GM19043 (cell line): ENCODE measurements at regions not wholly inside any gene's neighbourhood (a gene's known extent, or its start where the extent isn't known, plus 50 kb on each side); places are given as distances from the start of the nearest gene placed in this dataset.

ENCODE experiments used
- ATAC-seq: cut with Tn5 transposase; IDR thresholded peaks from one replicate; pipeline ENCODE4 v1.9.1; 2021; ENCODE audit warnings: low read depth; ENCODE audit not compliant: unreplicated experiment

DNA sequence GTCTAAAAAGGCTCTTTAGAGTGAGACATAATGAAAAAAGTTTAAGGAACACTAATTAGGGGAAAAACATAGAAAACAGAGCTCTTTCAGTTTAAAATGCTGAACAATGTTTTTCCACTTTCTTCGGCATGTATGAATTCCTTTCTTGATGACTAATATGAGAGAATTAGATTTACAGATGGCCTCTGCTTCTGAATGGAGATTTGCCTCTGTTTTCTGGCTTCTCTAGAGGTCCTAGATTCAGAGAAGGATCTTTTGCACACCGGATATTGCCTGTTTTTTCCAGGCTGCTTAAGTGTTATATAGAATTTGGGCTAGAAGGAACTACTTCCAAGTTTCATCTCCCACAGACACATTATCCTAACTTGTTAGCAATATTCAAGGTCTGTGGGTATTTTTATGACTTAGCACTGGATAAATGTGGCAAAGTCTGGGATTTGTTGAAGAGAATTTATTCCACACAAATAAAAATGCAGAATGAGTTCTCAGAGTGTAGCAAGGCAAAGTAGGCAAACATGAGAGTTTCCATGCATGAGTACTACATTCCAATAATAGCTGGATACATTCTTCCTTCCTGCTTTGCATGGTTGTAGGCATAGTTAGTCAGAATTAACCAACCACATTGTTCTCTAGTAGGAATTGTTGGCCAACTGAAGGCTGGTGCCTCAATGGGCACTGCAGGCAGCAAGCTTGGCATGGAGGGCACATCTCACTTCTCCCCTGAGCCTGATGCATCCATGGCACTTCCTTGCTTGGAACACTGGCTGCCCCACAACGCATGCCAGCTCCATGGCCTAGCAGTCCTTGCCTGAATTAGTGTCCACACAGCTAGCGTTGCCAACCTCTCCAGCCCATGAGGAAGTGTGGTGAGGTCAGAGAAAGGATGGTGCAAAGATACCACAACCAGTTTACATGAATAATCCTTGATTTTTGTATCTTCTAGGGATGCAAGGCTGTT lies 224.2 kb downstream of the CLIC5 start:
- ATAC-seq, result no peak

DNA sequence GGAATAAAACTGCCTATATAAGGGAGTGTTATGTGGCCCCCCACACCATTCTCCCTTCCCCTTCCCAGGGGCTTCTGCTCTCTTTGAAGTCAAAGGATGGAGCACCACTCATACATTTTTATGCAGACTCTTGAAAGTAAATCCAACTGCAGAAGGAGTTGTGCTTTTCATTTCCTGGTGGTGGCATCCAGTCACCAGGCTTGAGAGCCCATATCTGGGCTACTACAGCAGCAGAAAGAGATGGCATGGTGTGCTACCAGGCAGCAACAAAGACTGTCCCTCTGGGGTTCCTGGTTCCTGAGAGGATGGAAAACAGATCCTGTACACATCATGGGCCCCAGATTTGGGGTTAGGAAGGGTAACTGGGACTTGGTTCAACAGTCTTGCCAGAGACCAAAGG lies 226.4 kb downstream of the CLIC5 start:
- ATAC-seq, result no peak

DNA sequence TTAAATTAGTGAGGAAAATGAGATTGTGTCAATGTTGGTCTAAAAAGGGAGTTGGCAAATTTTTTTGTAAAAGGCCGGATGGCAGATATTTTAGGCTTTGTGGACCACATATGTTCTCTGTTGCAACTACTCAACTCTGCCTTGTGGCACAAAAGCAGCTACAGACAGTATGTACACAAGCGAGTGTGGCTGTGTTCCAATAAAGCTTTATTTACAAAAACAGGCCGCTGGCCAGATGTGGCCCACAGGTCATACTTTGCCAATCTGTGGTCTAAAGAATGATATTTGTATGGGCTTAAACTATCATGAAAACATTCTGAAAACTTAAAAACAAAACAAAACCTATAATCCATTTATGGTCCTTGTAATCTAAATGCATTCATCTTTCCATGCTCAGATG lies 228.3 kb downstream of the CLIC5 start:
- no peak for ATAC-seq

GRCh38 chr6:45786355-45786781 lies 229.3 kb downstream of the CLIC5 start:
- no peak for ATAC-seq

DNA sequence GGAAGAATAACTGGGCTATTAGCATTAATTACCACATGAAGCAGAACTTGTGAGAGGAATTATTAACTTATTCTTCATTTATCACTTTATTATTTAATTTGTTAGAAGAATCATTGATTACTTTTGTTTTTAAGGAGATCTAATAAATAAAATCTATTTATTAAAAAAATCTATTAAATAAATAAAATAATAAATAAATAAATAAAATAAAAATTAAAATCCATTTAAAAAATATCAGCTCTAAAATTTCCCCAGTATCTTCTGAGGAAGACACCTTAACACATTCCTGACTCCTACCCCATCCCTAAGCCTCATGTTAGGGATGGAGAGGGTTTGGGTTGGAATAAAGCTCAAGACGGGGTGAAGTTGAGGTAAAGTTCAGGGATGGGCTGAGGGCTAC lies 231.4 kb downstream of the CLIC5 start:
- ATAC-seq, result no peak

- no peak for ATAC-seq
Observed at GRCh38 chr6:45783716-45784115, 231.9 kb downstream of the CLIC5 start.

- no peak for ATAC-seq
Observed at GRCh38 chr6:45781890-45782289, 233.8 kb downstream of the CLIC5 start.

DNA sequence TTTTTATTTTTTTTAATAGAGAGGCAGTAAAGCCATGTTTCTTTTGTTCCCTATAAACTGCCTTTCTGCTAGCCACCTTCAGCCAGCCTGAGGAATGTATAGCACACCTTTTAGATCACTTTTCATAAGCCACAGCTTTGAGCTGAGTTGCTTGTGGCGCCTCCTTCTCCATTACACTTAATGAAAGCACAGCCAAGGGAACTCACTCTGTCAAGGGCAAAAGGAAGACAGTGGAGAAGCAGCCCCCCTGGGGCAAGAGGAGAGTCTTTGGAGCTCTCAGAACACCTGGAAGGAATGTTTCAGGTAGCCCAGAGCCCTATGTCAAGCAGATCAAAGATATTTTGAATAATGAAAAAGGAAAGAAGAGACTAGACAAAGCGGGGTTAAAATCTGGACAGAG lies 235.1 kb downstream of the CLIC5 start:
- no peak for ATAC-seq

GRCh38 chr6:45775026-45775697 lies 240.5 kb downstream of the CLIC5 start:
- ATAC-seq, result no peak

DNA sequence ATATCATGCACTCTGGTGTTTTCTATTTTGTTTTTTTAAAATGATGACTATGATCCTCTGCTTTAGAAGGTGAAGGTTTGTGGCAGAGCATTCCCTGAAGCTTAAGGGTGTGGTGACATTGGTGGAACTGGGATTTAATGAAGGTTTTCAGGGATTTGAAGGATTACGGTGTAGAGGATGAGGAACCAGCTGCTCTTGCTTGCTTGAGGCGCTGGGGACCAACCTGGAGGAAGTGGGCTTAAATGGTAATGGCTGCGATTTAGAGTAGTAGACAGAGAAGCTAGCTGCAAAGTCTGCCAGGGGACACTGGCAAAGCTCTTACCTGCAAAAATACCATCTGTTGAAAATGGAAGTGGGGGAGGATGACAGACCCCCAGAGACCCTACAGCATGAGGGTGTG lies 241.8 kb downstream of the CLIC5 start:
- no peak for ATAC-seq

DNA sequence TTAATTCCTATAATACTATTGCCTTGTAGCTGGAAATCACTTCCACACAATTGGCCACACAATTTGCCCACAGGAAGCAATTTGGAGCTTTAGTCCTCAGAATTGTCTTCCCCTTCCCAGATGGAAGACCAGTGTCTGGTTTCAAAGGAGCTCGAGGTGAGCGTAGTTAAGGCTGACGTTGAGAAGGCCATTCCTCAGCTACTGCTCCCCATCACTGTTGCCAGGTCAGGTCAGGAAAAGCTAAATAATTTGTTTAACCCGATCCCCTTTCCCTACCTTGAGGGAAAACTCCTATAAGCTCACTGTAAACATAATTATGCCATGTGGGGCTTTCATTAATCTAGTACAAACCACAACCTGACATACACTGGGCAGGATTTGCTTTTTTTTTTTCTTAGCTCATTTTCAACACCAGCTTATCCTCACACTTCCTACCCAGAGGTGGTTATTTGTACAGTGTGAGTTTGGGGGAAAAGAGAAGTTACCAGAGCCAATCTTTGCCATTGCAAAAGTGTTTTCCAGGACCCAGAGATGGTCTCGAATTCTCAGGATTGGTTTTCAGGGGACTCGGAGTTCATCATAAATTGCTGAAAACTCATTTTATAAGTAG lies 242.7 kb downstream of the CLIC5 start:
- ATAC-seq, result no peak

GRCh38 chr6:45772051-45772450 lies 243.6 kb downstream of the CLIC5 start:
- no peak for ATAC-seq

DNA sequence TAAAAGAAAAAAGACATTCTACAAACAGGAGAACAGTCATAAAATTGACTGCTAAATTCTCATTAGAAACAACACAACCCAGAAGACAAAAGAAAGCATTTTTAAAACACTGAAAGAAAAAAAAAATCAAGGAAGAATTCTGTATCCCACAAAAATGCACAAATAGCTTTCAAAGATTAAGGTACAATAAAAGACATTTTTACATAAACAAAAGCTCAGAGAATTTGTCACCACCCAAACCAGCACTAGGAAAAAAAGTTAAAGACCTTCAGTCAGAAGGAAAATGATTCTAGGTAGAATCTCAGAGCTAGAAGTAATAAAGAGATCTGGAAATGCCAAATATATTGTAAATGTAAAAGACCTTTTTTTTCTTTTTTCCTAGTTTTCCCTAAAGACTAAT lies 252.4 kb downstream of the CLIC5 start:
- no peak for ATAC-seq

DNA sequence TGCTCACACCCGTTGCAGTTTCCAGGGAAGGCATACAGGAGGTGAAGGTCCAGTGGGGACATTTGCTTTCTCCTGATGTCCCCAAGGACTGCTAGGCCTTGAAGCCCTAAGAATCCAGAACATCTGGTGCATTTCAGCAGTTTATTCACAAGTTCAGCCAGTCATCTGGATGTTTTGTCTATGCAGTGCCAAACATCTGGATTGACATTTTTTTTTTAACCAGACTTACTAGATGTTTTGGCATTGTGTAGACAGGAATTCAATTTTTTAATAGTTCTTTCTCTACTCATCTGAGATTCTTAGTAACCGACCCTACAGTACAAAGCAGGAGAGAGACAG lies 256.2 kb downstream of the CLIC5 start:
- no peak for ATAC-seq

- no peak for ATAC-seq
Observed at GRCh38 chr6:45758787-45759471, 256.7 kb downstream of the CLIC5 start.

GRCh38 chr6:45757443-45758130 lies 258.1 kb downstream of the CLIC5 start:
- ATAC-seq, result no peak

DNA sequence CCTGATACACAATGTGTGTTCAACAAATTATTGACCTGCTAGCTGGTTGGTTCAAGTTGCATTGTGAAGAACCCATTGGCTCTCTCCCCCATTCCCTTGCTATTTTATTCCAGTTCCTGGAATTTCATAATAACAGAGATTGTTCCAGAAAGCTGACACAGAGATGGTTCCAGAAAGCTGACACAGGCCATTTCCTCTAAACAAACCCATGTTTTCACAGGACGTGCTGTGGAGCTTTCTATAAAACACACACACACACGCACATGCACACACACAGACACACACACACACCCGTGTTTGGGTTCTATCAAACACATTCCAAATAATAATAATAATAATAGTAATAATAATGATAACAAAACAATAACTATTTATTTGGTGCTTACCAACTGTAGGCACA lies 259.1 kb downstream of the CLIC5 start:
- no peak for ATAC-seq

DNA sequence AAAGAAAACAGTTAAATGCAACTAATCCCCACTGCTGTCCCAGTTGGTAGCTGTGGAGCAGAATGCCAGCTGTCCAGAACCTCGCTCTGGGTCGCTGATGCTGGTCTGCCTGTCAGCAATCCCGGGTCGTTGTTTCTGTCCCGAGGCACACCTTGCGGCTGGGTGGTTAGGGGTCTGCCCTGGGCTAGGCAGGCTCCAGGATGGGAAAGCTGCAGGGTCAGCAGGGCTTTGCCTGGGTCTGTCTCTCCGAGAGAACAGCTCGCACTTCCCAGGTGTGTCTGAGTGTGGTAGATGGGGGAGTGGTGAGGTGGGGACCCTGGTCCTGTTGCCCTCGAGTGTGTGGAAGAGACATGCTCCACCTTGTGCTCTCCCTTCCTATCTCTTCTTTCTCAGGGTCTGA lies 261.2 kb downstream of the CLIC5 start:
- no peak for ATAC-seq

DNA sequence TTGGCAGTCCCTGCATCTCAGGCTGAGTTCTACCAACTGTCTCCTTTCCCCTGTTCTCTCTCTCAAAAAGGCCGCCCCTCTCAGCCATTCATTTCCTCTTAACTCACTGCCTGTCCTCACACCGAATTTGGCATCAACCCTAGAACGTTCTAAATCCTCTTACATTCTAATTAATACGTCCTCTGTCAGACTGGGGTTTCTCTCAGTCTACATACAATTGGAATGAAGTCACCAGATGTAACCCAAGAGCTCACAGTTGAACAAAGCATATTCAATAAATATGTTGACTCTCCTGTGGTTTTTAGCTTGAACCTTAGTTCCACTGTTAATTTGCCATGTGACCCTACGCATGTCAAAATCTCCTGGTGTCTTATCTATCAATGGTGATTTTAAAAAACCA lies 269.6 kb downstream of the CLIC5 start:
- ATAC-seq, result no peak

DNA sequence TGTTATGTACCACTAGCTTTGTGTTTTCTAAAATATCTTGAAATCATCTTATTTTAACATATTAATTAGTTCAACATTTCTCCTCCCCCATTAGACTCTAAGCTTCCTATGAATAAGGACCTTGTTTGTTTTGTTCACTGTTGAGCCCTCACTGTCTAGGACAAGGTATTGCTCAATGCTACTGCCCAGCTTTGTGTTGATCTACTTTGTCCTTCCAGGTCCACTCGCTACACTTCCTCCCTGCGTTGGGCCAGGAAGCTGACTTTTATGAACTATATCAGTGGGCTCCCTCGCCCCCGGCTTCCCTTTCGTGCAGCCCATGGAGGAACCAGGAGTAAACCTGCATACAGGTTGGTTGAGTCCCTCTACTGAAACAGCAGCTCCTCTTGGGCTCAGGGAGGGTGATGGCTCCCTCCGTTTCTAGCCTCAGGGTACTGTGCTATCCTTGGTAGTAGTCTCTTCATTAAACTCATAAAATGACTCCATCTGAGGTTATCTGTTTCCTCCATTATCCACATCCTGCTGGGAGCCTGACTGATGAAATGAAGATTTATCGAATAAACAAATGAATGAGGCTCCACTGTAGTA lies 272.5 kb downstream of the CLIC5 start:
- no peak for ATAC-seq
